Small intestine (tissue), 7 donors: ENCODE measurements at regions not wholly inside any gene's neighbourhood (a gene's known extent, or its start where the extent isn't known, plus 50 kb on each side); places are given as distances from the start of the nearest gene placed in this dataset.

Experiments used
- DNase-seq, 2 donors: peaks; one replicate each; pipeline versions ENCODE4 v3.0.0 to v3.0.0-alpha.2; 2013
- FAIRE-seq: peaks from 2 replicates; lab custom pipeline; 2012; peaks lifted over from hg19 to GRCh38; lab: Jason Lieb, UNC
- H3K27ac ChIP-seq, 3 donors: one replicate each; pipeline ENCODE4 v1.5.1; 2013; ENCODE audit warnings: low read length in 2 of 3, mild to moderate bottlenecking in 2 of 3, control low read depth in 1 of 3, inconsistent platforms in 1 of 3, low read depth in 1 of 3, moderate library complexity in 1 of 3
- H3K27me3 ChIP-seq, 3 donors: one replicate each; pipeline ENCODE4 v1.6.1; 2013; ENCODE audit warnings: low read length in 3 of 3, inconsistent platforms in 1 of 3; ENCODE audit not compliant: control insufficient read depth in 3 of 3, insufficient read depth in 3 of 3
- H3K36me3 ChIP-seq, 3 donors: one replicate each; pipeline ENCODE4 v1.6.1; 2013; ENCODE audit warnings: low read length in 3 of 3, inconsistent platforms in 1 of 3, low read depth in 1 of 3, mild to moderate bottlenecking in 1 of 3, moderate library complexity in 1 of 3; ENCODE audit not compliant: control insufficient read depth in 3 of 3, insufficient read depth in 2 of 3
- H3K4me1 ChIP-seq, 3 donors: one replicate each; pipeline ENCODE4 v1.6.1; 2013; ENCODE audit warnings: low read length in 2 of 3, inconsistent platforms in 1 of 3, low read depth in 1 of 3, mild to moderate bottlenecking in 1 of 3, moderate library complexity in 1 of 3; ENCODE audit not compliant: control insufficient read depth in 3 of 3, insufficient read depth in 2 of 3
- H3K4me3 ChIP-seq, 3 donors: one replicate each; pipeline ENCODE4 v1.5.1; 2013; ENCODE audit warnings: low read length in 3 of 3, control low read depth in 1 of 3, inconsistent platforms in 1 of 3, low read depth in 1 of 3, mild to moderate bottlenecking in 1 of 3, moderate library complexity in 1 of 3
- H3K9me3 ChIP-seq, 2 donors: one replicate each; pipeline ENCODE4 v1.6.1; 2013; ENCODE audit warnings: low read depth in 1 of 2, low read length in 1 of 2; ENCODE audit not compliant: control insufficient read depth in 2 of 2, insufficient read depth in 1 of 2
- whole genome bisulfite sequencing, 3 donors: extraction: QIAGEN DNeasy Blood & Tissue Kit; methylation state at CpG; one replicate each; pipeline ENCODE4 v1.1.7; 2013; 5-methylcytosine and 5-hydroxymethylcytosine counted together
- donor health status: healthy with polysubstance abuse.
- donor health status: control.
- donor health status: control.
- donor health status: Bipolar disorder and iron deficiency.
- donor health status: healthy.

DNA sequence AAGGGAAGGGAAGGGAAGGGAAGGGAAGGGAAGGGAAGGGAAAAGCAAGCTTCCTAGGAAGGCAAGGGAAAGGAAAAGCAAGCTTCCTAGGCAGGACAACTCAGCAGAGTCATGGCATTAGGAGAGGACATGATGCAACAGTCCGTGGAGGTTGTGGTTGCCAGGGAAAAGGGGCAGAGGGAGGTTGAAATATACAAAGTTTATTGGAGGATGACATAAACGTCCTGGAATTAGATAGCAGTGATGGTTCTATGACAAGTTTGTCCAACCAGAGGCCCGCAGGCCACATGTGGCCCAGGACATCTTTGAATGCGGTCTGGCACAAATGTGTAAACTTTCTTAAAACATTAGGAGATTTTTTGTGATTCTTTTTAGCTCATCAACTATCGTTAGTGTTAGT, 59.8 kb upstream of the OPN4 start:
- no peaks in the 10 kb centered on the region for H3K9me3 ChIP-seq
- DNase-seq (no peak), FAIRE-seq (no peak)
- no peak overlapping the region for H3K27ac ChIP-seq
- H3K27me3 ChIP-seq, result no peaks in the 10 kb centered on the region
- H3K36me3 ChIP-seq, result no peaks in the 10 kb centered on the region
- H3K4me3 ChIP-seq, result no peak overlapping the region
- 61 to 72% (median 72%) methylated on average over 5 of the region's 5 CpGs for WGBS, 3 donors
- H3K4me1 ChIP-seq, result peaks cover 0 to 6% (median 0%) of the 10 kb centered on the region in 3 donors

DNA sequence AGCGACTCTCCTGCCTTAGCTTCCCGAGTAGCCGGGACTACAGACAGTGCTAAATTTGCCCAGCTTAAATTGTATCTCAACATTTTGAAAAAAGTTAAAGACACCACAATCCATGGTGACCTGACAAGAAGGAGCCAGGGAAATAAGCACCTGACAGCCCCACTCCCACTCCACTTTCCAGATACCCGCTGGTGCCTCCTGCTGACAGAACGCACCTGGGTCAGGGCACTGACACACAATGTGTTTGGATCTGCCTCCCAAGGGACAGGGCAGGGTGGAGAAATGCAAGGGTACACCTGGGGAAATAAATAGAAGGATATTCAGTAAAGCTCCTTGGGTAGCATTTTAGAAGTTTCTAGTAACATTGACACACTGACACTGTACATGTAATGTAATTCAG, 58.9 kb upstream of the OPN4 start:
- Histone ChIP-seq H3K27me3 (no peaks in the 10 kb centered on the region), H3K9me3 (no peaks in the 10 kb centered on the region), H3K4me1 (peaks cover 0 to 6% (median 0%) of the 10 kb centered on the region in 3 donors), H3K36me3 (no peaks in the 10 kb centered on the region), H3K27ac (no peak overlapping the region), H3K4me3 (no peak overlapping the region)
- no peak for DNase-seq
- FAIRE-seq, result no peak
- WGBS, 3 donors, result 95 to 96% (median 95%) methylated on average over 5 of the region's 5 CpGs

DNA sequence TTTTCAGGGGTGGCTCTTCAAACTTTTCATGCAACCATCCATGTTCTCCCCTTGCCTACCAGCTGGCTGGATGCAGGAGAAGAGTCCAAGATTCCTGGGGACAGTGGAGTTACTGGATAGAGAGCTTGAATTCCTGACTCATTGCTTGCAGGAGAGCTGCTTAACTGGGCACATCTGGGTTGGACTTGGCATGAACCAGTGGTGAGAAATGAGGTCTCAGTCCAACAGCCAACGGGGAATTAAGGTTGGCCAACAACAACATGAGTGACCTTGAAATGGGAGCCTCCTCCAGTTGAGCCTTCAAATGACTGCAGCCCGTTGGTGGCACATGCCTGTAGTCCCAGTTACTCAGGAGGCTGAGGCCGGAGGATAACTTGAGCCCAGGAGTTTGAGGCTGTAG, 58.1 kb upstream of the OPN4 start:
- H3K36me3 ChIP-seq, result no peaks in the 10 kb centered on the region
- DNase-seq (no peak), FAIRE-seq (no peak)
- H3K4me1 ChIP-seq, result peaks cover 0 to 6% (median 0%) of the 10 kb centered on the region in 3 donors
- no peak overlapping the region for H3K27ac ChIP-seq
- H3K4me3 ChIP-seq, result no peak overlapping the region
- no peaks in the 10 kb centered on the region for H3K27me3 ChIP-seq
- no peaks in the 10 kb centered on the region for H3K9me3 ChIP-seq
- 56 to 82% (median 71%) methylated on average over 3 of the region's 3 CpGs for WGBS, 3 donors

DNA sequence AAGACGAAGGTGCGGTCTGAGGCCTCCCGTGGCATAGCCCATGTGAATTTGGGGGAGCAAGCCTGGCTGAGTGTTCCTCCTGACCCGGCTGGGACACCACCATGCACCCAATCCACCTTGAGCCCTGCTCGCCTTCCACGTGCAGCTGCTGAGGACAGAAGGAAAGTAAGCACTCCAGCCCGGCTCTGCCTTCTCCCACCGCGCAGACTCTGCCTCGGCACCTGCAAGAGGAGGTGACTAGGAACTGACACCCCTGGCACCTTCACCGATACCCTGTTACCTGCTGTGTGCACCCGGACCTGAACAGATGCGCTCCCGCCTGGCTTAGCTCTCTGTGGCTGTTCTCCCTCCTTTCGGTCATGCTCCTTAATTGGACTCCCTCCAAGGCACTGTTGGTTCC, 57.0 kb upstream of the OPN4 start:
- H3K9me3 ChIP-seq, result no peaks in the 10 kb centered on the region
- no peaks in the 10 kb centered on the region for H3K27me3 ChIP-seq
- no peak overlapping the region for H3K4me3 ChIP-seq
- peaks cover 0 to 6% (median 0%) of the 10 kb centered on the region in 3 donors for H3K4me1 ChIP-seq
- H3K36me3 ChIP-seq, result no peaks in the 10 kb centered on the region
- FAIRE-seq (no peak), DNase-seq (no peak)
- 89 to 94% (median 92%) methylated on average over 15 of the region's 15 CpGs for WGBS, 3 donors
- no peak overlapping the region for H3K27ac ChIP-seq

DNA sequence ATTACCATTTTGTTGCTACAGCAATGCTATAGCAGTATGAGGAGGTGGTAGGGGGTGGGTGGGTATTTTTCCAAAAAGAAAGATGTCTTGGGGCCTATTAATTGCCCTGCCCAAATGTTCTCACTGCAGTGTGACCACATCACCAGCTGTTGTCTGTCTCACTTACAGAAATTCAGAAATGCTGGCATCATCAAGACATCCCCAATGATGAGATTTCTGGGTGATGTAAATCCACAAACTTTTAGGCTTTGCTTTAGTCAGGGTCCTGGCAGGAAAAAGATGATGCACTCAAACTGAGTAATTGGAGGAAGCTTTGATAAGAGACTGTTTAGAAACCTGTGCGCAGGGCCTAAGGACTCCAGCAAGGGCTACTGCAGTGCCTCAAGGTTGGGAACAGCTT, 56.2 kb upstream of the OPN4 start:
- Histone ChIP-seq H3K9me3 (no peaks in the 10 kb centered on the region), H3K27me3 (no peaks in the 10 kb centered on the region), H3K27ac (no peak overlapping the region), H3K4me1 (peaks cover 0 to under 1% (median 0%) of the 10 kb centered on the region in 3 donors), H3K36me3 (no peaks in the 10 kb centered on the region), H3K4me3 (no peak overlapping the region)
- DNase-seq, result no peak
- 88 to 95% (median 93%) methylated on average over 1 of the region's 1 CpG for WGBS, 3 donors
- no peak for FAIRE-seq

DNA sequence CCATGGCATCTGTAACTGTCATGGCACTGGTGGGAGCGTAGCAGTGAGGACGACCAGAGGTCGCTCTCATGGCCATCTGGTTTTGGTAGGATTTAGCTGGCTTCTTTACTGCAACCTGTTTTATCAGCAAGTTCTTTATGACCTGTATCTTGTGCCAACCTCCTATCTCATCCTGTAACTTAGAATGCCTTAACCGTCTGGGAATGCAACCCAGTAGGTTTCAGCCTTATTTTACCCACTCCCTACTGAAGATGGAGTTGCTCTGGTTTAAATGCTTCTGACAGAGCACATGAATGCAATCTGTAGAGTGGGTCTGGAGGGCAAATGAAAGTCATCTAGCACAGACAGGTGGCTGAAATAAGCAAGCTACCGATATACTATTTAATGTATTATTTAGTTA, 55.3 kb upstream of the OPN4 start:
- 22 to 61% (median 41%) methylated on average over 5 of the region's 5 CpGs for WGBS, 3 donors
- H3K4me3 ChIP-seq, result no peak overlapping the region
- no peaks in the 10 kb centered on the region for H3K27me3 ChIP-seq
- DNase-seq (peak in 1 of 2 donors; percentile 13), FAIRE-seq (no peak)
- H3K36me3 ChIP-seq, result no peaks in the 10 kb centered on the region
- no peak overlapping the region for H3K27ac ChIP-seq
- H3K4me1 ChIP-seq, result no peaks in the 10 kb centered on the region
- no peaks in the 10 kb centered on the region for H3K9me3 ChIP-seq

DNA sequence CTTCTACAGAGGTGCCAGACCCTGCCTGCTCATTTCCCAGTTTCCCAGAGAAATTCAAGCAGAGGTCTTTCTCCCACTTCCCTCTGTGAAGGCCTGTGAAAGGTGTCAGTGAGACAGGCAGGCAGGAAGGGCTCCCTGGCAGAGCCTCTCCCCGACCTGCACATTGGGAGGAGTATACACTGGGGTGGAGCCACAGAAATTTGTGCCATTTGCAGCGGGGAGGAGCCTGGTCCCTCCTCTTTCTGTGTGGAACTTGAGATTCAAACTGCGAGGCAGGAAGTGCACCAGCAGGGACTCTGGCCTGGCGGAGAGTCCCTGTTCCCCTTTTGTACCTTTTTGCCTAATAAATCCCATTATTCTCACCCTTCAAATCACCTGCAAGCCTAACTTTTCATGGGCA, 54.6 kb upstream of the OPN4 start:
- no peaks in the 10 kb centered on the region for H3K4me1 ChIP-seq
- no peak overlapping the region for H3K4me3 ChIP-seq
- no peaks in the 10 kb centered on the region for H3K36me3 ChIP-seq
- FAIRE-seq (no peak), DNase-seq (peak in 1 of 2 donors; percentile 60)
- H3K9me3 ChIP-seq, result no peaks in the 10 kb centered on the region
- no peaks in the 10 kb centered on the region for H3K27me3 ChIP-seq
- WGBS, 3 donors, result 22 to 28% (median 27%) methylated on average over 4 of the region's 4 CpGs
- no peak overlapping the region for H3K27ac ChIP-seq

DNA sequence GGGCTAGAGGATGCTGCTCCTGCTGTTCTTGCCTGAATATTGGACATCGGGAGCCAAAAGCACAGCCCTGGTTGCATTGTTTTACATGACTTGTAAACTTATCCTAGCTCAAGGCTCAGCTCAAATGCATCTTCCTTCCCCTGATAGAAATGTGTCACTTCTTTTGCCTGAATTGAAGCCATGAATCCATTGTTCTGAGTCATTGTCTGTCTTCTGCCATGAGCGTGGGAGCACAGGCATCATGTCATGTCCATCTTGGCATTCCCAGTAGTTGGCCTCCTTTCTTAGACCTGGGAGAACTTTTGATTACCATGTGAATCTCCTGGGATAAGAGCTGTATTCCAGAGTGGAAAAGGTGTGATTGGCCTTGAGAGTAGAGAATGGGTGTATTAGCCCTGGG, 54.1 kb upstream of the OPN4 start:
- no peak overlapping the region for H3K4me3 ChIP-seq
- WGBS, 3 donors, result 91 to 95% (median 93%) methylated on average over 2 of the region's 2 CpGs
- no peaks in the 10 kb centered on the region for H3K4me1 ChIP-seq
- H3K27me3 ChIP-seq, result no peaks in the 10 kb centered on the region
- no peak for FAIRE-seq
- no peak for DNase-seq
- no peak overlapping the region for H3K27ac ChIP-seq
- H3K36me3 ChIP-seq, result no peaks in the 10 kb centered on the region
- no peaks in the 10 kb centered on the region for H3K9me3 ChIP-seq

DNA sequence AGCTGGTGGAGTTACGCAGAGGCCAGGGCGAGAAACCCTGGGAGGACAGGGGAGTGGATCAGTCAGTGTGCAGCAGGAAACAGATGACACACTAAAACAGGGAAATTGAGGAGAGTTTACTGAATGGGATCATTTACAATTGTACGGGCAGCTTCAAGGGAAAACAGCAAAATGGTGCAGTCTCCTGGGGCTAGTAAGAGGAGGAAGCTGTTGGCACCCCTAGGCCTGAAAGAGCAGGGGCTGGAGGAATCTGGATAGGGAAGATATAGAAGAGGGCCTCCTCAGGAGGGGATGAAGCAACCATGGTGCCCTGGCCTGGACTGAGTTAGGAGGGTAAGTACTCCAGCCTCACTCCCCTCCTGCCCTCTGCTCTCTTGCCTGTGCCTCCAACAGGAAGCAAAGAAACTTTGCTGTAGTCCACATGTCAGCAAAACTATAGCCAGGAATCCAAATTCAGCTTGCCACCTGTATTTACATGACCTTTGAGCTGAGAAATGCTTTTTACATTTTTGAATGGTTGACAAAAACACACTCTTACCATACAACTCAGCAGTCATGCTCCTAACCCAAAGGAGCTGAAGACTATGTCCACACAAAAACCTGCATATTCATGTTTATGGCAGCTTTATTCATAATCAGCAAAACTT, 52.3 kb upstream of the OPN4 start:
- DNase-seq (peak in 1 of 2 donors; percentile 11), FAIRE-seq (no peak)
- no peak overlapping the region for H3K27ac ChIP-seq

More for the DNA sequence above, 52.3 kb upstream of the OPN4 start:
- no peaks in the 10 kb centered on the region for H3K27me3 ChIP-seq
- no peaks in the 10 kb centered on the region for H3K4me1 ChIP-seq
- H3K4me3 ChIP-seq, result no peak overlapping the region
- H3K9me3 ChIP-seq, result no peaks in the 10 kb centered on the region
- 82 to 88% (median 84%) methylated on average over 3 of the region's 3 CpGs for WGBS, 3 donors
- no peaks in the 10 kb centered on the region for H3K36me3 ChIP-seq
